GM21390 (cell line): ENCODE measurements at regions not wholly inside any gene's neighbourhood (a gene's known extent, or its start where the extent isn't known, plus 50 kb on each side); places are given as distances from the start of the nearest gene placed in this dataset.

Source experiments
- ATAC-seq: cut with Tn5 transposase; IDR thresholded peaks from one replicate; pipeline ENCODE4 v1.9.1; 2021; ENCODE audit not compliant: unreplicated experiment

GRCh38 chr13:99893567-99893966 lies 78.0 kb downstream of the ZIC5 start:
- ATAC-seq: no peak

GRCh38 chr13:99892866-99893504 lies 78.6 kb downstream of the ZIC5 start:
- ATAC-seq: no peak

- no peak for ATAC-seq
Observed at GRCh38 chr13:99892196-99892613, 79.4 kb downstream of the ZIC5 start.

- ATAC-seq: no peak
Observed at GRCh38 chr13:99886706-99887105, 84.9 kb downstream of the ZIC5 start.

GRCh38 chr13:99884913-99885312 lies 86.7 kb downstream of the ZIC5 start:
- no peak for ATAC-seq

GRCh38 chr13:99883805-99884204 lies 87.8 kb downstream of the ZIC5 start:
- peak; percentile 55 for ATAC-seq

GRCh38 chr13:99878921-99879610 lies 92.5 kb downstream of the ZIC5 start:
- ATAC-seq: no peak

GRCh38 chr13:99876651-99877050 lies 94.9 kb downstream of the ZIC5 start:
- ATAC-seq: no peak

GRCh38 chr13:99875391-99875790 lies 96.2 kb downstream of the ZIC5 start:
- ATAC-seq: no peak

GRCh38 chr13:99873832-99874430 lies 97.6 kb downstream of the ZIC5 start:
- ATAC-seq: no peak

- no peak for ATAC-seq
Observed at GRCh38 chr13:99873141-99873540, 98.4 kb downstream of the ZIC5 start.

- ATAC-seq: no peak
Observed at GRCh38 chr13:99871249-99871898, 100.2 kb downstream of the ZIC5 start.

GRCh38 chr13:99870541-99870940 lies 101.0 kb downstream of the ZIC5 start:
- no peak for ATAC-seq

- ATAC-seq: no peak
Observed at GRCh38 chr13:99869830-99870229, 101.7 kb downstream of the ZIC5 start.

- no peak for ATAC-seq
Observed at GRCh38 chr13:99868767-99869166, 102.8 kb downstream of the ZIC5 start.

GRCh38 chr13:99867535-99868257 lies 103.9 kb downstream of the ZIC5 start:
- ATAC-seq: no peak

- ATAC-seq: no peak
Observed at GRCh38 chr13:99866781-99867180, 104.8 kb downstream of the ZIC5 start.

GRCh38 chr13:99865420-99865930 lies 106.1 kb downstream of the ZIC5 start:
- no peak for ATAC-seq

GRCh38 chr13:99864627-99864990 lies 107.0 kb downstream of the ZIC5 start:
- ATAC-seq: no peak

- ATAC-seq: no peak
Observed at GRCh38 chr13:99863789-99864626, 107.6 kb downstream of the ZIC5 start.
